PC-3 (cell line): ENCODE measurements at regions not wholly inside any gene's neighbourhood (a gene's known extent, or its start where the extent isn't known, plus 50 kb on each side); places are given as distances from the start of the nearest gene placed in this dataset.

Experiments
- ATAC-seq: fragments of 200-7000 bp; cut with Tn5 transposase; 2 replicates; pipeline ENCODE4 v1.9.1; 2020; ENCODE audit warnings: mild to moderate bottlenecking, moderate library complexity
- BruUV-seq: library from RNA; stranded (reverse); fragments of 400-500 nt; replicated peaks from 2 replicates; lab custom pipeline; 2021; lab: Mats Ljungman, UMichigan
- CTCF ChIA-PET: fragments of 300-600 bp; sonication (Branson Sonifier 250); formaldehyde crosslinking; loops from one replicate; lab custom pipeline; 2022; ENCODE audit warnings: antibody characterized with exemption; lab: Charles Lee
- POLR2A ChIA-PET: fragments of 300-600 bp; sonication (Branson Sonifier 250); formaldehyde crosslinking; loops from one replicate; lab custom pipeline; 2022; ENCODE audit warnings: antibody characterized with exemption; ENCODE audit not compliant: unreplicated experiment; lab: Charles Lee
- DNase-seq: peaks from one replicate; pipeline ENCODE4 v3.0.0-alpha.2; 2015
- H2AFZ ChIP-seq: fragments of 300-600 bp; sonication (generic); 2 replicates; pipeline ENCODE4 v1.6.0; 2016; ENCODE audit warnings: antibody characterized with exemption, low read length
- H3F3A ChIP-seq: fragments of 300-600 bp; sonication (generic); one replicate; pipeline ENCODE4 v1.6.0; 2017; ENCODE audit warnings: antibody characterized with exemption, low read length, control low read depth, mild to moderate bottlenecking; ENCODE audit not compliant: unreplicated experiment
- H3K27ac ChIP-seq: fragments of 300-600 bp; sonication (generic); 2 replicates; pipeline ENCODE4 v1.5.1; 2016; ENCODE audit warnings: mild to moderate bottlenecking, low read length
- H3K27me3 ChIP-seq: fragments of 300-600 bp; sonication (generic); 2 replicates; pipeline ENCODE4 v1.6.1; 2016; ENCODE audit warnings: low read length, mixed read lengths
- H3K36me3 ChIP-seq: fragments of 300-600 bp; sonication (generic); 2 replicates; pipeline ENCODE4 v1.6.1; 2016; ENCODE audit warnings: low read depth, mixed run types, low read length, mixed read lengths
- H3K4me1 ChIP-seq: fragments of 300-600 bp; sonication (generic); 2 replicates; pipeline ENCODE4 v1.5.1; 2016; ENCODE audit warnings: low read length; ENCODE audit not compliant: insufficient read depth
- H3K4me2 ChIP-seq: fragments of 300-600 bp; sonication (generic); 2 replicates; pipeline ENCODE4 v1.6.0; 2016; ENCODE audit warnings: low read length
- H3K4me3 ChIP-seq: fragments of 300-600 bp; sonication (generic); 2 replicates; pipeline ENCODE4 v1.5.1; 2016; ENCODE audit warnings: mild to moderate bottlenecking, low read length, mixed read lengths
- H3K79me2 ChIP-seq: fragments of 300-600 bp; sonication (generic); 2 replicates; pipeline ENCODE4 v1.6.1; 2017; ENCODE audit warnings: low read length, mixed read lengths
- H3K9ac ChIP-seq: fragments of 300-600 bp; sonication (generic); 2 replicates; pipeline ENCODE4 v1.6.0; 2016; ENCODE audit warnings: mild to moderate bottlenecking, low read length
- H3K9me2 ChIP-seq: fragments of 300-600 bp; sonication (generic); replicated peaks from 2 replicates; pipeline ENCODE4 v1.6.1; 2016; ENCODE audit warnings: mixed run types, low read length, mixed read lengths
- H3K9me3 ChIP-seq: fragments of 300-600 bp; sonication (generic); 2 replicates; pipeline ENCODE4 v1.6.1; 2016; ENCODE audit warnings: low read length, mixed read lengths
- H4K20me1 ChIP-seq: fragments of 300-600 bp; sonication (generic); 2 replicates; pipeline ENCODE4 v1.6.1; 2016; ENCODE audit warnings: low read length, mixed read lengths
- EZH2 ChIP-seq: fragments of 300-600 bp; sonication (generic); IDR thresholded peaks from one replicate; pipeline ENCODE4 v1.6.1; 2017; ENCODE audit warnings: antibody characterized with exemption, mild to moderate bottlenecking, low read length; ENCODE audit not compliant: unreplicated experiment
- EZH2phosphoT487 ChIP-seq: fragments of 300-600 bp; sonication (generic); IDR thresholded peaks from 2 replicates; pipeline ENCODE4 v1.6.1; 2018; ENCODE audit warnings: mild to moderate bottlenecking, antibody characterized with exemption, low read length, borderline replicate concordance
- intact Hi-C: fragments of 100-400 bp; cut with micrococcal nuclease; formaldehyde crosslinking; loops from 2 replicates; pipeline ENCODE4 v1.9.0; 2023
- TF ChIP-seq, protein P1 (sequence below): fragments of 300-600 bp; sonication (generic); conservative IDR thresholded peaks from 2 replicates; pipeline ENCODE4 v1.5.1; 2017; ENCODE audit warnings: antibody characterized with exemption, low read depth, mild to moderate bottlenecking, low read length

- no peak for TF ChIP-seq EZH2
- no peak for TF ChIP-seq EZH2phosphoT487
- TF ChIP-seq, protein P1, sequence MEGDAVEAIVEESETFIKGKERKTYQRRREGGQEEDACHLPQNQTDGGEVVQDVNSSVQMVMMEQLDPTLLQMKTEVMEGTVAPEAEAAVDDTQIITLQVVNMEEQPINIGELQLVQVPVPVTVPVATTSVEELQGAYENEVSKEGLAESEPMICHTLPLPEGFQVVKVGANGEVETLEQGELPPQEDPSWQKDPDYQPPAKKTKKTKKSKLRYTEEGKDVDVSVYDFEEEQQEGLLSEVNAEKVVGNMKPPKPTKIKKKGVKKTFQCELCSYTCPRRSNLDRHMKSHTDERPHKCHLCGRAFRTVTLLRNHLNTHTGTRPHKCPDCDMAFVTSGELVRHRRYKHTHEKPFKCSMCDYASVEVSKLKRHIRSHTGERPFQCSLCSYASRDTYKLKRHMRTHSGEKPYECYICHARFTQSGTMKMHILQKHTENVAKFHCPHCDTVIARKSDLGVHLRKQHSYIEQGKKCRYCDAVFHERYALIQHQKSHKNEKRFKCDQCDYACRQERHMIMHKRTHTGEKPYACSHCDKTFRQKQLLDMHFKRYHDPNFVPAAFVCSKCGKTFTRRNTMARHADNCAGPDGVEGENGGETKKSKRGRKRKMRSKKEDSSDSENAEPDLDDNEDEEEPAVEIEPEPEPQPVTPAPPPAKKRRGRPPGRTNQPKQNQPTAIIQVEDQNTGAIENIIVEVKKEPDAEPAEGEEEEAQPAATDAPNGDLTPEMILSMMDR = no peak
- POLR2A ChIA-PET = no interaction called here
Observed at GRCh38 chr4:65918872-65919271, 248.6 kb upstream of the EPHA5 start.

GRCh38 chr4:65918212-65918611 is 247.9 kb upstream of the EPHA5 start:
- H3K9me3 ChIP-seq = no peaks in the 10 kb centered on the region
- H3K9me2 ChIP-seq = no peaks in the 10 kb centered on the region
- H3K4me2 ChIP-seq = no peak overlapping the region
- H3K4me3 ChIP-seq = no peak overlapping the region
- no peak overlapping the region for H2AFZ ChIP-seq
- peak; percentile 57; the same call in 1 of the 2 replicates for ATAC-seq
- no peaks in the 10 kb centered on the region for H3F3A ChIP-seq
- CTCF ChIA-PET = no interaction called here
- intact Hi-C loops = no loop called here
- no peaks in the 10 kb centered on the region for H3K27me3 ChIP-seq
- H3K4me1 ChIP-seq = no peaks in the 10 kb centered on the region
- no TSS peak for BruUV-seq
- no peaks in the 10 kb centered on the region for H3K79me2 ChIP-seq
- no peak overlapping the region for H3K27ac ChIP-seq
- H3K36me3 ChIP-seq = no peaks in the 10 kb centered on the region
- POLR2A ChIA-PET = no interaction called here
- DNase-seq = peak; percentile 25
- TF ChIP-seq, protein P1 = no peak
- TF ChIP-seq EZH2phosphoT487 = no peak
- TF ChIP-seq EZH2 = no peak
- H4K20me1 ChIP-seq = no peaks in the 10 kb centered on the region
- no peak overlapping the region for H3K9ac ChIP-seq

More at GRCh38 chr4:65918872-65919271, 248.6 kb upstream of the EPHA5 start:
- intact Hi-C loops = no loop called here
- H3K36me3 ChIP-seq = no peaks in the 10 kb centered on the region
- no peak overlapping the region for H3K9ac ChIP-seq
- BruUV-seq = no TSS peak
- H3K9me2 ChIP-seq = no peaks in the 10 kb centered on the region
- no peaks in the 10 kb centered on the region for H4K20me1 ChIP-seq
- no peak overlapping the region for H2AFZ ChIP-seq
- DNase-seq (no peak), ATAC-seq (no peak)
- H3K9me3 ChIP-seq = no peaks in the 10 kb centered on the region
- H3K4me1 ChIP-seq = no peaks in the 10 kb centered on the region
- H3K4me3 ChIP-seq = no peak overlapping the region
- H3K79me2 ChIP-seq = no peaks in the 10 kb centered on the region
- no peak overlapping the region for H3K4me2 ChIP-seq
- CTCF ChIA-PET = no interaction called here
- H3K27ac ChIP-seq = no peak overlapping the region
- H3K27me3 ChIP-seq = no peaks in the 10 kb centered on the region
- H3F3A ChIP-seq = no peaks in the 10 kb centered on the region

- H3K4me2 ChIP-seq = no peak overlapping the region
- ChIA-PET POLR2A (no interaction called here), CTCF (no interaction called here)
- no peaks in the 10 kb centered on the region for H3K9me2 ChIP-seq
- H3K27me3 ChIP-seq = no peaks in the 10 kb centered on the region
- H2AFZ ChIP-seq = no peak overlapping the region
- H3K79me2 ChIP-seq = no peaks in the 10 kb centered on the region
- H3K9me3 ChIP-seq = no peaks in the 10 kb centered on the region
- ATAC-seq (peak; percentile 49), DNase-seq (peak; percentile 56)
- H4K20me1 ChIP-seq = no peaks in the 10 kb centered on the region
- no TSS peak for BruUV-seq
- H3K4me1 ChIP-seq = no peaks in the 10 kb centered on the region
- H3K36me3 ChIP-seq = no peaks in the 10 kb centered on the region
- intact Hi-C loops = no loop called here
- TF ChIP-seq EZH2phosphoT487 = no peak
- TF ChIP-seq EZH2 = no peak
- TF ChIP-seq, protein P1 = no peak
- H3K4me3 ChIP-seq = no peak overlapping the region
- no peak overlapping the region for H3K9ac ChIP-seq
- H3F3A ChIP-seq = no peaks in the 10 kb centered on the region
- no peak overlapping the region for H3K27ac ChIP-seq
Observed at GRCh38 chr4:65917486-65917885, 247.2 kb upstream of the EPHA5 start.
